WTC11 (cell line): ENCODE measurements at regions not wholly inside any gene's neighbourhood (a gene's known extent, or its start where the extent isn't known, plus 50 kb on each side); places are given as distances from the start of the nearest gene placed in this dataset.

Experiments
- ATAC-seq: fragments of 200-7000 bp; cut with Tn5 transposase; 2 replicates; pipeline ENCODE4 v1.10.0; 2021; ENCODE audit warnings: mild to moderate bottlenecking, moderate library complexity
- CTCF ChIA-PET: fragments of 300-600 bp; sonication (Branson Sonifier 250); formaldehyde crosslinking; loops from one replicate; lab custom pipeline; 2021; ENCODE audit warnings: antibody characterized with exemption; lab: Charles Lee
- POLR2A ChIA-PET: fragments of 350-600 bp; sonication (Branson Sonifier 250); formaldehyde crosslinking; loops from one replicate; lab custom pipeline; 2021; ENCODE audit warnings: antibody characterized with exemption; lab: Charles Lee
- DNase-seq: peaks from one replicate; pipeline ENCODE4 v3.0.0; 2021; ENCODE audit warnings: low spot score
- H3K27ac Mint-ChIP-seq: 2 replicates; pipeline ENCODE4 v1.8.0; 2021; ENCODE audit warnings: mixed read lengths
- H3K27me3 Mint-ChIP-seq: 2 replicates; pipeline ENCODE4 v1.8.0; 2021; ENCODE audit warnings: low read depth, mild to moderate bottlenecking, moderate library complexity, mixed read lengths
- H3K36me3 Mint-ChIP-seq: 2 replicates; pipeline ENCODE4 v1.8.0; 2021; ENCODE audit warnings: mixed read lengths
- H3K4me1 Mint-ChIP-seq: 2 replicates; pipeline ENCODE4 v1.8.0; 2022; ENCODE audit warnings: mixed read lengths
- H3K4me3 Mint-ChIP-seq: 2 replicates; pipeline ENCODE4 v1.8.0; 2021; ENCODE audit warnings: mild to moderate bottlenecking, moderate library complexity, mixed read lengths
- H3K9me3 Mint-ChIP-seq: 2 replicates; pipeline ENCODE4 v1.8.0; 2021; ENCODE audit warnings: mixed read lengths
- ELF4 ChIP-seq: sonication (generic); formaldehyde crosslinking; IDR thresholded peaks from 2 replicates; pipeline ENCODE4 v1.8.1; 2022; ENCODE audit warnings: low read depth, mild to moderate bottlenecking, moderate library complexity, missing genetic modification reagents
- ESRRA ChIP-seq: sonication (generic); formaldehyde crosslinking; IDR thresholded peaks from 2 replicates; pipeline ENCODE4 v1.8.1; 2022; ENCODE audit warnings: mild to moderate bottlenecking, missing genetic modification reagents, borderline replicate concordance
- ETV6 ChIP-seq: sonication (generic); formaldehyde crosslinking; IDR thresholded peaks from 2 replicates; pipeline ENCODE4 v1.8.1; 2022; ENCODE audit warnings: mild to moderate bottlenecking, missing genetic modification reagents
- FOXK1 ChIP-seq: sonication (generic); formaldehyde crosslinking; IDR thresholded peaks from 2 replicates; pipeline ENCODE4 v1.8.0; 2022; ENCODE audit warnings: mild to moderate bottlenecking, moderate library complexity, missing genetic modification reagents
- FOXP1 ChIP-seq: sonication (generic); formaldehyde crosslinking; IDR thresholded peaks from 2 replicates; pipeline ENCODE4 v1.8.0; 2022; ENCODE audit warnings: missing genetic modification reagents, mild to moderate bottlenecking, moderate library complexity, borderline replicate concordance
- GABPB1 ChIP-seq: sonication (generic); formaldehyde crosslinking; IDR thresholded peaks from 2 replicates; pipeline ENCODE4 v1.8.1; 2023; ENCODE audit warnings: mild to moderate bottlenecking, missing genetic modification reagents
- GRHL2 ChIP-seq: fragments of 250-450 bp; sonication (Bioruptor Pico); IDR thresholded peaks from 2 replicates; pipeline ENCODE4 v1.8.0; 2022; ENCODE audit warnings: mild to moderate bottlenecking, moderate library complexity; ENCODE audit not compliant: insufficient replicate concordance, severe bottlenecking
- JAZF1 ChIP-seq: fragments of 250-450 bp; sonication (Bioruptor Pico); IDR thresholded peaks from 2 replicates; pipeline ENCODE4 v1.9.0; 2021; ENCODE audit warnings: moderate library complexity, mild to moderate bottlenecking, inconsistent platforms
- NFATC4 ChIP-seq: fragments of 250-450 bp; sonication (Bioruptor Pico); IDR thresholded peaks from 2 replicates; pipeline ENCODE4 v1.9.0; 2021; ENCODE audit warnings: mild to moderate bottlenecking
- NR1H2 ChIP-seq: sonication (generic); formaldehyde crosslinking; IDR thresholded peaks from 2 replicates; pipeline ENCODE4 v1.9.0; 2021; ENCODE audit warnings: mild to moderate bottlenecking, moderate library complexity, missing genetic modification reagents
- TCF7 ChIP-seq: sonication (generic); formaldehyde crosslinking; IDR thresholded peaks from 2 replicates; pipeline ENCODE4 v1.8.0; 2022; ENCODE audit warnings: mild to moderate bottlenecking, low read depth, missing genetic modification reagents, moderate library complexity
- TEAD1 ChIP-seq: sonication (generic); formaldehyde crosslinking; IDR thresholded peaks from 2 replicates; pipeline ENCODE4 v1.8.0; 2022; ENCODE audit warnings: mild to moderate bottlenecking, missing genetic modification reagents
- ZBTB21 ChIP-seq: sonication (generic); formaldehyde crosslinking; IDR thresholded peaks from 2 replicates; pipeline ENCODE4 v1.8.1; 2023; ENCODE audit warnings: mild to moderate bottlenecking, missing genetic modification reagents, borderline replicate concordance
- ZNF317 ChIP-seq: sonication (generic); formaldehyde crosslinking; IDR thresholded peaks from 2 replicates; pipeline ENCODE4 v1.8.1; 2023; ENCODE audit warnings: low read depth, mild to moderate bottlenecking, moderate library complexity, missing genetic modification reagents, borderline replicate concordance
- ZNF423 ChIP-seq: fragments of 250-450 bp; sonication (Bioruptor Pico); IDR thresholded peaks from 2 replicates; pipeline ENCODE4 v2.1.2; 2022; ENCODE audit warnings: mild to moderate bottlenecking, moderate library complexity
- TF ChIP-seq, protein P1 (sequence below): fragments of 250-450 bp; sonication (Bioruptor Pico); IDR thresholded peaks from 2 replicates; pipeline ENCODE4 v2.1.2; 2022; ENCODE audit warnings: mild to moderate bottlenecking, moderate library complexity
- TF ChIP-seq, protein P2 (sequence below): sonication (generic); formaldehyde crosslinking; IDR thresholded peaks from 2 replicates; pipeline ENCODE4 v1.8.1; 2023; ENCODE audit warnings: mild to moderate bottlenecking, moderate library complexity, missing genetic modification reagents
- TF ChIP-seq, protein P3 (sequence below): fragments of 250-450 bp; sonication (Bioruptor Pico); IDR thresholded peaks from 2 replicates; pipeline ENCODE4 v1.9.0; 2021; ENCODE audit warnings: mild to moderate bottlenecking
- TF ChIP-seq, protein P4 (sequence below): sonication (generic); formaldehyde crosslinking; IDR thresholded peaks from 2 replicates; pipeline ENCODE4 v1.8.0; 2022; ENCODE audit warnings: mild to moderate bottlenecking, missing genetic modification reagents
- TF ChIP-seq, protein P5 (sequence below): sonication (generic); formaldehyde crosslinking; IDR thresholded peaks from 2 replicates; pipeline ENCODE4 v1.8.0; 2022; ENCODE audit warnings: mild to moderate bottlenecking, missing genetic modification reagents
- TF ChIP-seq, protein P6 (sequence below): fragments of 200-600 bp; IDR thresholded peaks from 2 replicates; pipeline ENCODE4 v1.8.0; 2022; ENCODE audit warnings: antibody characterized with exemption
- TF ChIP-seq, protein P7 (sequence below): sonication (generic); formaldehyde crosslinking; IDR thresholded peaks from 2 replicates; pipeline ENCODE4 v1.8.1; 2022; ENCODE audit warnings: mild to moderate bottlenecking, missing genetic modification reagents, moderate library complexity, borderline replicate concordance
- TF ChIP-seq, protein P8 (sequence below): sonication (generic); formaldehyde crosslinking; IDR thresholded peaks from 2 replicates; pipeline ENCODE4 v1.8.1; 2022; ENCODE audit warnings: mild to moderate bottlenecking, moderate library complexity, missing genetic modification reagents

DNA sequence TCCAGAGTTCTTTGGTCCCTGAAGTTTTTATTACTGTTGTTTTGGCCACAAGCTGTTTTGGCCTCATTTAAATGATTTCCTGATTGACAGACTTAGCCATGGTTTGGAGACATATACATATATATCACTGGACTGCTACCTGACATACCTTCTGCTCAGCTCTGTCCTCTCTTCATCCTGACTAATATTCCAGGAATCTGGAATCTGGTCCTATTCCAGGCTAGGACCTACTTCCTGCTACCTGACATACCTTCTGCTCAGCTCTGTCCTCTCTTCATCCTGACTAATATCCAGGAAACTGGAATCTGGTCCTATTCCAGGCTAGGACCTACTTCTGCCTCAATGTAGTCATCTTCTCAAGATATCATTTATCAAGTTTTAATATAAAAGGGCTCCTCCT is 724.4 kb upstream of the ROBO1 start (continued):
- TF ChIP-seq, protein P1, sequence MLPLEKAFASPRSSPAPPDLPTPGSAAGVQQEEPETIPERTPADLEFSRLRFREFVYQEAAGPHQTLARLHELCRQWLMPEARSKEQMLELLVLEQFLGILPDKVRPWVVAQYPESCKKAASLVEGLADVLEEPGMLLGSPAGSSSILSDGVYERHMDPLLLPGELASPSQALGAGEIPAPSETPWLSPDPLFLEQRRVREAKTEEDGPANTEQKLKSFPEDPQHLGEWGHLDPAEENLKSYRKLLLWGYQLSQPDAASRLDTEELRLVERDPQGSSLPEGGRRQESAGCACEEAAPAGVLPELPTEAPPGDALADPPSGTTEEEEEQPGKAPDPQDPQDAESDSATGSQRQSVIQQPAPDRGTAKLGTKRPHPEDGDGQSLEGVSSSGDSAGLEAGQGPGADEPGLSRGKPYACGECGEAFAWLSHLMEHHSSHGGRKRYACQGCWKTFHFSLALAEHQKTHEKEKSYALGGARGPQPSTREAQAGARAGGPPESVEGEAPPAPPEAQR (CRISPR knock-in tag): no peak
- no peak for TF ChIP-seq ELF4 (CRISPR knock-in tag)
- no peak for TF ChIP-seq NFATC4 (CRISPR knock-in tag)
- TF ChIP-seq GABPB1 (CRISPR knock-in tag): no peak

DNA sequence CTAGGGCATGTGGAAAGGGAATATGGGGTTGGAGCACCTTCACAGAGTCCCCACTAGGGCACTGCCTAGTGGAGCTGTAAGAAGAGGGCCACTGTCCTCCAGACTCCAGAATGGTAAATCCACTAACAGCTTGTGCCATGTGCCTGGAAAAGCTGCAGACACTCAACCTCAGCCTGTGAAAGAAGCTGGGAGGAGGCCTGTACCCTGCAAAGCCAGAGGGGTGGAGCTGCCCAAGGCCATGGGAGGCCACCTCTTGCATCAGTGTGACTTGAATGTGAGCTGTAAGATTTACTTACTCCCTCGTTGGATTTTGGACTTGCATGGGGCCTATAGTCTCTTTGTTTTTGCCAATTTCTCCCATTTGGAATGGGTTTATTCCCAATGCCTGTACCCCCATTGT is 705.2 kb upstream of the ROBO1 start:
- DNase-seq: no peak
- Mint-ChIP-seq H3K9me3 (peaks cover 18% of the 10 kb centered on the region; the same call in 1 of the 2 replicates), H3K36me3 (peaks cover 2% of the 10 kb centered on the region; the same call in 1 of the 2 replicates), H3K27ac (no peak overlapping the region), H3K4me1 (peaks cover 12% of the 10 kb centered on the region), H3K4me3 (no peak overlapping the region), H3K27me3 (no peaks in the 10 kb centered on the region)
- ChIA-PET CTCF (no interaction called here), POLR2A (no interaction called here)
- TF ChIP-seq TEAD1 (CRISPR knock-in tag) (no peak), ZNF423 (no peak), ETV6 (no peak), TCF7 (CRISPR knock-in tag) (no peak), ZNF317 (CRISPR knock-in tag) (no peak), FOXK1 (CRISPR knock-in tag) (no peak), ESRRA (CRISPR knock-in tag) (no peak), JAZF1 (CRISPR knock-in tag) (no peak)
- TF ChIP-seq, protein P2, sequence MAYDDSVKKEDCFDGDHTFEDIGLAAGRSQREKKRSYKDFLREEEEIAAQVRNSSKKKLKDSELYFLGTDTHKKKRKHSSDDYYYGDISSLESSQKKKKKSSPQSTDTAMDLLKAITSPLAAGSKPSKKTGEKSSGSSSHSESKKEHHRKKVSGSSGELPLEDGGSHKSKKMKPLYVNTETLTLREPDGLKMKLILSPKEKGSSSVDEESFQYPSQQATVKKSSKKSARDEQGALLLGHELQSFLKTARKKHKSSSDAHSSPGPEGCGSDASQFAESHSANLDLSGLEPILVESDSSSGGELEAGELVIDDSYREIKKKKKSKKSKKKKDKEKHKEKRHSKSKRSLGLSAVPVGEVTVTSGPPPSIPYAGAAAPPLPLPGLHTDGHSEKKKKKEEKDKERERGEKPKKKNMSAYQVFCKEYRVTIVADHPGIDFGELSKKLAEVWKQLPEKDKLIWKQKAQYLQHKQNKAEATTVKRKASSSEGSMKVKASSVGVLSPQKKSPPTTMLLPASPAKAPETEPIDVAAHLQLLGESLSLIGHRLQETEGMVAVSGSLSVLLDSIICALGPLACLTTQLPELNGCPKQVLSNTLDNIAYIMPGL (CRISPR knock-in tag): no peak
- TF ChIP-seq, protein P3, sequence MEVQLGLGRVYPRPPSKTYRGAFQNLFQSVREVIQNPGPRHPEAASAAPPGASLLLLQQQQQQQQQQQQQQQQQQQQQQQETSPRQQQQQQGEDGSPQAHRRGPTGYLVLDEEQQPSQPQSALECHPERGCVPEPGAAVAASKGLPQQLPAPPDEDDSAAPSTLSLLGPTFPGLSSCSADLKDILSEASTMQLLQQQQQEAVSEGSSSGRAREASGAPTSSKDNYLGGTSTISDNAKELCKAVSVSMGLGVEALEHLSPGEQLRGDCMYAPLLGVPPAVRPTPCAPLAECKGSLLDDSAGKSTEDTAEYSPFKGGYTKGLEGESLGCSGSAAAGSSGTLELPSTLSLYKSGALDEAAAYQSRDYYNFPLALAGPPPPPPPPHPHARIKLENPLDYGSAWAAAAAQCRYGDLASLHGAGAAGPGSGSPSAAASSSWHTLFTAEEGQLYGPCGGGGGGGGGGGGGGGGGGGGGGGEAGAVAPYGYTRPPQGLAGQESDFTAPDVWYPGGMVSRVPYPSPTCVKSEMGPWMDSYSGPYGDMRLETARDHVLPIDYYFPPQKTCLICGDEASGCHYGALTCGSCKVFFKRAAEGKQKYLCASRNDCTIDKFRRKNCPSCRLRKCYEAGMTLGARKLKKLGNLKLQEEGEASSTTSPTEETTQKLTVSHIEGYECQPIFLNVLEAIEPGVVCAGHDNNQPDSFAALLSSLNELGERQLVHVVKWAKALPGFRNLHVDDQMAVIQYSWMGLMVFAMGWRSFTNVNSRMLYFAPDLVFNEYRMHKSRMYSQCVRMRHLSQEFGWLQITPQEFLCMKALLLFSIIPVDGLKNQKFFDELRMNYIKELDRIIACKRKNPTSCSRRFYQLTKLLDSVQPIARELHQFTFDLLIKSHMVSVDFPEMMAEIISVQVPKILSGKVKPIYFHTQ (CRISPR knock-in tag): no peak
- TF ChIP-seq, protein P4, sequence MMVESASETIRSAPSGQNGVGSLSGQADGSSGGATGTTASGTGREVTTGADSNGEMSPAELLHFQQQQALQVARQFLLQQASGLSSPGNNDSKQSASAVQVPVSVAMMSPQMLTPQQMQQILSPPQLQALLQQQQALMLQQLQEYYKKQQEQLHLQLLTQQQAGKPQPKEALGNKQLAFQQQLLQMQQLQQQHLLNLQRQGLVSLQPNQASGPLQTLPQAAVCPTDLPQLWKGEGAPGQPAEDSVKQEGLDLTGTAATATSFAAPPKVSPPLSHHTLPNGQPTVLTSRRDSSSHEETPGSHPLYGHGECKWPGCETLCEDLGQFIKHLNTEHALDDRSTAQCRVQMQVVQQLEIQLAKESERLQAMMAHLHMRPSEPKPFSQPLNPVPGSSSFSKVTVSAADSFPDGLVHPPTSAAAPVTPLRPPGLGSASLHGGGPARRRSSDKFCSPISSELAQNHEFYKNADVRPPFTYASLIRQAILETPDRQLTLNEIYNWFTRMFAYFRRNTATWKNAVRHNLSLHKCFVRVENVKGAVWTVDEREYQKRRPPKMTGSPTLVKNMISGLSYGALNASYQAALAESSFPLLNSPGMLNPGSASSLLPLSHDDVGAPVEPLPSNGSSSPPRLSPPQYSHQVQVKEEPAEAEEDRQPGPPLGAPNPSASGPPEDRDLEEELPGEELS (CRISPR knock-in tag): no peak
- TF ChIP-seq, protein P5, sequence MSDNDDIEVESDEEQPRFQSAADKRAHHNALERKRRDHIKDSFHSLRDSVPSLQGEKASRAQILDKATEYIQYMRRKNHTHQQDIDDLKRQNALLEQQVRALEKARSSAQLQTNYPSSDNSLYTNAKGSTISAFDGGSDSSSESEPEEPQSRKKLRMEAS (CRISPR knock-in tag): no peak
- ATAC-seq: no peak; the same call in 1 of the 2 replicates

DNA sequence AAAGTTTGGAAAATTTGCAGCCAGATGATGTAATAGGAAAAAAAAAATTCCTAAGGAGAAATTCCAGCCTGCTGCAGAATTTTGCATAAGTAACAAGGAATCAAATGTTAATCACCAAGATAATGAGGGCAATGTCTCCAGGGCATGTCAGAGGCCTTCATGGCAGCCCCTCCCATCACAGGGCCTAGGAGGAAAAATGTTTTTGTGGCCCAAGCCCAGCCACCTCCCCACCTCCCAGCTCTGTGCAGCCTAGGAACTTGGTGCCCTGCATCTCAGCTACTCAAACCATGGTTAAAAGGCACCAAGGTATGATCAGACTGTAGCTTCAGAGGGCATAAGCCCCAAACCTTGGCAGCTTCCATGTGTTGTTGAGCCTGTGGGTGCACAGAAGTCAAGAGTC is 704.7 kb upstream of the ROBO1 start:
- peaks cover 12% of the 10 kb centered on the region for H3K4me1 Mint-ChIP-seq
- CTCF ChIA-PET: no interaction called here
- no peak overlapping the region for H3K27ac Mint-ChIP-seq
- ATAC-seq (no peak), DNase-seq (no peak)
- POLR2A ChIA-PET: no interaction called here
- H3K9me3 Mint-ChIP-seq: peaks cover 20% of the 10 kb centered on the region
- no peak overlapping the region for H3K4me3 Mint-ChIP-seq
- H3K27me3 Mint-ChIP-seq: no peaks in the 10 kb centered on the region
- H3K36me3 Mint-ChIP-seq: peaks cover 5% of the 10 kb centered on the region
- TF ChIP-seq, protein P6, sequence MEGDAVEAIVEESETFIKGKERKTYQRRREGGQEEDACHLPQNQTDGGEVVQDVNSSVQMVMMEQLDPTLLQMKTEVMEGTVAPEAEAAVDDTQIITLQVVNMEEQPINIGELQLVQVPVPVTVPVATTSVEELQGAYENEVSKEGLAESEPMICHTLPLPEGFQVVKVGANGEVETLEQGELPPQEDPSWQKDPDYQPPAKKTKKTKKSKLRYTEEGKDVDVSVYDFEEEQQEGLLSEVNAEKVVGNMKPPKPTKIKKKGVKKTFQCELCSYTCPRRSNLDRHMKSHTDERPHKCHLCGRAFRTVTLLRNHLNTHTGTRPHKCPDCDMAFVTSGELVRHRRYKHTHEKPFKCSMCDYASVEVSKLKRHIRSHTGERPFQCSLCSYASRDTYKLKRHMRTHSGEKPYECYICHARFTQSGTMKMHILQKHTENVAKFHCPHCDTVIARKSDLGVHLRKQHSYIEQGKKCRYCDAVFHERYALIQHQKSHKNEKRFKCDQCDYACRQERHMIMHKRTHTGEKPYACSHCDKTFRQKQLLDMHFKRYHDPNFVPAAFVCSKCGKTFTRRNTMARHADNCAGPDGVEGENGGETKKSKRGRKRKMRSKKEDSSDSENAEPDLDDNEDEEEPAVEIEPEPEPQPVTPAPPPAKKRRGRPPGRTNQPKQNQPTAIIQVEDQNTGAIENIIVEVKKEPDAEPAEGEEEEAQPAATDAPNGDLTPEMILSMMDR: no peak
- TF ChIP-seq NR1H2 (CRISPR knock-in tag): no peak
- TF ChIP-seq FOXP1 (CRISPR knock-in tag): no peak
- no peak for TF ChIP-seq ZBTB21 (CRISPR knock-in tag)
- TF ChIP-seq, protein P7, sequence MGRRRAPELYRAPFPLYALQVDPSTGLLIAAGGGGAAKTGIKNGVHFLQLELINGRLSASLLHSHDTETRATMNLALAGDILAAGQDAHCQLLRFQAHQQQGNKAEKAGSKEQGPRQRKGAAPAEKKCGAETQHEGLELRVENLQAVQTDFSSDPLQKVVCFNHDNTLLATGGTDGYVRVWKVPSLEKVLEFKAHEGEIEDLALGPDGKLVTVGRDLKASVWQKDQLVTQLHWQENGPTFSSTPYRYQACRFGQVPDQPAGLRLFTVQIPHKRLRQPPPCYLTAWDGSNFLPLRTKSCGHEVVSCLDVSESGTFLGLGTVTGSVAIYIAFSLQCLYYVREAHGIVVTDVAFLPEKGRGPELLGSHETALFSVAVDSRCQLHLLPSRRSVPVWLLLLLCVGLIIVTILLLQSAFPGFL (CRISPR knock-in tag): no peak
- no peak for TF ChIP-seq GRHL2 (CRISPR knock-in tag)
- TF ChIP-seq, protein P8, sequence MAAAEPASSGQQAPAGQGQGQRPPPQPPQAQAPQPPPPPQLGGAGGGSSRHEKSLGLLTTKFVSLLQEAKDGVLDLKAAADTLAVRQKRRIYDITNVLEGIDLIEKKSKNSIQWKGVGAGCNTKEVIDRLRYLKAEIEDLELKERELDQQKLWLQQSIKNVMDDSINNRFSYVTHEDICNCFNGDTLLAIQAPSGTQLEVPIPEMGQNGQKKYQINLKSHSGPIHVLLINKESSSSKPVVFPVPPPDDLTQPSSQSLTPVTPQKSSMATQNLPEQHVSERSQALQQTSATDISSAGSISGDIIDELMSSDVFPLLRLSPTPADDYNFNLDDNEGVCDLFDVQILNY (CRISPR knock-in tag): no peak
